ENCODE measurements at regions not wholly inside any gene's neighbourhood (a gene's known extent, or its start where the extent isn't known, plus 50 kb on each side); places are given as distances from the start of the nearest gene placed in this dataset.

- no peaks in the 10 kb centered on the region for H4K20me1 ChIP-seq (ENCODE audit: insufficient read depth)
- TF ChIP-seq EZH2 (IDR thresholded peaks at IDR 0.05; ENCODE audit: low read depth) (no peak), CTCF (conservative IDR thresholded peaks at IDR 0.05) (no peak)
- no peaks in the 10 kb centered on the region for H3K27me3 ChIP-seq (ENCODE audit: insufficient read depth, low read depth)
- no peaks in the 10 kb centered on the region for H3F3A ChIP-seq (ENCODE audit: insufficient read depth, low read depth)
- ChIA-PET CTCF (interaction anchor here (0.7 to 0.8 kb wide), 2 partner anchors 41 to 430 kb away, joined by 3 to 4 read pairs; no protein-coding TSS in a partner anchor), POLR2A (ENCODE audit: unreplicated experiment) (interaction anchor here (0.6 to 0.9 kb wide), 4 partner anchors 104 to 1402 kb away, joined by 3 to 6 read pairs (median 4); partner anchors contain the start of gene CPPED1)
- H3K4me2 ChIP-seq = no peak overlapping the region
- no peaks in the 10 kb centered on the region for H3K9me3 ChIP-seq (ENCODE audit: insufficient read depth, low read depth)
- no peak overlapping the region for H3K4me3 ChIP-seq
- H3K27ac ChIP-seq = no peak overlapping the region
- no peaks in the 10 kb centered on the region for H3K79me2 ChIP-seq (ENCODE audit: low read depth)
- DNase-seq = peak in 1 of 2 experiments; percentile 71
- H2AFZ ChIP-seq = no peak overlapping the region
- H3K9me2 ChIP-seq (ENCODE audit: insufficient read depth) = no peaks in the 10 kb centered on the region
- no peaks in the 10 kb centered on the region for H3K4me1 ChIP-seq (replicated peaks; ENCODE audit: insufficient read depth)
- BruUV-seq (replicated peaks) = no TSS peak
- H3K36me3 ChIP-seq (ENCODE audit: low read depth) = no peaks in the 10 kb centered on the region
- intact Hi-C loops (cut with micrococcal nuclease; ENCODE audit: unreplicated experiment) = loop anchor here (10.0 kb wide), 1 partner anchor 273 kb away; no protein-coding TSS in a partner anchor
Measured at GRCh38 chr16:11401161-11402050, 56.1 kb downstream of the RMI2 start.

GRCh38 chr16:11402051-11402744, 56.9 kb downstream of the RMI2 start:
- ChIA-PET CTCF (interaction anchor here (1.1 kb wide), 1 partner anchor 463 kb away, joined by 3 read pairs; no protein-coding TSS in a partner anchor), POLR2A (ENCODE audit: unreplicated experiment) (interaction anchor here (0.9 kb wide), 1 partner anchor 1401 kb away, joined by 3 read pairs; the partner anchor contains the start of gene CPPED1)
- Histone ChIP-seq H3K4me3 (no peak overlapping the region), H3K4me1 (replicated peaks; ENCODE audit: insufficient read depth) (no peaks in the 10 kb centered on the region), H3K36me3 (ENCODE audit: low read depth) (no peaks in the 10 kb centered on the region), H3K9me2 (ENCODE audit: insufficient read depth) (no peaks in the 10 kb centered on the region), H3K27me3 (ENCODE audit: insufficient read depth, low read depth) (no peaks in the 10 kb centered on the region), H3K4me2 (no peak overlapping the region), H4K20me1 (ENCODE audit: insufficient read depth) (no peaks in the 10 kb centered on the region), H3F3A (ENCODE audit: insufficient read depth, low read depth) (no peaks in the 10 kb centered on the region), H3K9me3 (ENCODE audit: insufficient read depth, low read depth) (no peaks in the 10 kb centered on the region), H3K27ac (no peak overlapping the region), H2AFZ (no peak overlapping the region), H3K79me2 (ENCODE audit: low read depth) (no peaks in the 10 kb centered on the region)
- no peak for DNase-seq
- intact Hi-C loops (cut with micrococcal nuclease; ENCODE audit: unreplicated experiment) = loop anchor here (10.0 kb wide), 1 partner anchor 273 kb away; no protein-coding TSS in a partner anchor
- BruUV-seq (replicated peaks) = no TSS peak
- no peak for TF ChIP-seq EZH2 (IDR thresholded peaks at IDR 0.05; ENCODE audit: low read depth)
- TF ChIP-seq CTCF (conservative IDR thresholded peaks at IDR 0.05) = no peak

GRCh38 chr16:11402745-11403533, 57.7 kb downstream of the RMI2 start:
- no peak overlapping the region for H3K4me2 ChIP-seq
- DNase-seq = no peak
- H3K27ac ChIP-seq = no peak overlapping the region
- H3F3A ChIP-seq (ENCODE audit: insufficient read depth, low read depth) = no peaks in the 10 kb centered on the region
- H3K9me2 ChIP-seq (ENCODE audit: insufficient read depth) = no peaks in the 10 kb centered on the region
- TF ChIP-seq EZH2 (IDR thresholded peaks at IDR 0.05; ENCODE audit: low read depth) = no peak
- TF ChIP-seq CTCF (conservative IDR thresholded peaks at IDR 0.05) = no peak
- no peaks in the 10 kb centered on the region for H3K9me3 ChIP-seq (ENCODE audit: insufficient read depth, low read depth)
- no peaks in the 10 kb centered on the region for H3K79me2 ChIP-seq (ENCODE audit: low read depth)
- no peaks in the 10 kb centered on the region for H3K36me3 ChIP-seq (ENCODE audit: low read depth)
- no TSS peak for BruUV-seq (replicated peaks)
- no peak overlapping the region for H3K4me3 ChIP-seq
- CTCF ChIA-PET = interaction anchor here (1.1 kb wide), 1 partner anchor 462 kb away, joined by 3 read pairs; no protein-coding TSS in a partner anchor
- intact Hi-C loops (cut with micrococcal nuclease; ENCODE audit: unreplicated experiment) = loop anchor here (10.0 kb wide), 1 partner anchor 272 kb away; no protein-coding TSS in a partner anchor
- no peaks in the 10 kb centered on the region for H3K27me3 ChIP-seq (ENCODE audit: insufficient read depth, low read depth)
- no peak overlapping the region for H2AFZ ChIP-seq
- H3K4me1 ChIP-seq (replicated peaks; ENCODE audit: insufficient read depth) = no peaks in the 10 kb centered on the region
- POLR2A ChIA-PET (ENCODE audit: unreplicated experiment) = no interaction called here
- no peaks in the 10 kb centered on the region for H4K20me1 ChIP-seq (ENCODE audit: insufficient read depth)

All from PC-9 (cell line).